ENCODE measurements at regions not wholly inside any gene's neighbourhood (a gene's known extent, or its start where the extent isn't known, plus 50 kb on each side); places are given as distances from the start of the nearest gene placed in this dataset.

DNA sequence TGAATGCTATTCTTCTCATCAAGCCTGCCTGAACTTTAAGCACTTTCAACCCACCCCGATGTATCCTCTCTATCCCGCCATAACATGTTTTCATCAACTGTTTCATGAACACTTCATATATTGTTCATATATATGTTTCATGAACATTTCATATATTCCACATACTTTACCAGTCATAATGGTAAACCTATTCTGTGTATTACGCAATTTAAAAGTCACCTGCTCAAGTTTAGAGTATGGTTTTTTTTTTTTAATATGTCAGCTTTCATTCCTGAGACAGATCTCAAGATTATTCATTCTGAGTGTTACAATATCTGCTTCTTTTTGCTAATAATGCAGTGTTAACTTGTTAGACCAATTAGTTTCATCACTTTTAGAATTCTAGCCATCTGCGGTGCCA lies 140.7 kb downstream of the SIPA1L2 start:
- DNase-seq (ENCODE audit: low spot score), result no peak
- ChIA-PET CTCF (no interaction called here), POLR2A (ENCODE audit: low non-redundant PET) (no interaction called here)
- BruUV-seq (replicated peaks), result no TSS peak
- Histone ChIP-seq H3K36me3 (ENCODE audit: insufficient read depth, low read length, poor library complexity, severe bottlenecking) (no peaks in the 10 kb centered on the region), H3K27me3 (replicated peaks; ENCODE audit: insufficient read depth, low read depth, low read length, poor library complexity) (no peaks in the 10 kb centered on the region), H3K9me3 (ENCODE audit: low read depth, low read length, poor library complexity, severe bottlenecking) (no peaks in the 10 kb centered on the region), H3K4me3 (ENCODE audit: low read depth, low read length, poor library complexity, severe bottlenecking) (no peak overlapping the region), H3K27ac (ENCODE audit: low read depth, low read length, poor library complexity, severe bottlenecking) (no peak overlapping the region), H3K4me1 (ENCODE audit: insufficient read depth, low read length, poor library complexity, severe bottlenecking) (no peaks in the 10 kb centered on the region)
- intact Hi-C loops (cut with micrococcal nuclease; ENCODE audit: unreplicated experiment), result no loop called here
- TF ChIP-seq EZH2 (IDR thresholded peaks at IDR 0.05; ENCODE audit: borderline replicate concordance, low read depth, low read length, poor library complexity, severe bottlenecking) (no peak), CTCF (conservative IDR thresholded peaks at IDR 0.05; ENCODE audit: low read depth, low read length) (no peak)

- no peak for TF ChIP-seq CTCF (conservative IDR thresholded peaks at IDR 0.05; ENCODE audit: low read depth, low read length)
- no peak for TF ChIP-seq EZH2 (IDR thresholded peaks at IDR 0.05; ENCODE audit: borderline replicate concordance, low read depth, low read length, poor library complexity, severe bottlenecking)
- Histone ChIP-seq H3K36me3 (ENCODE audit: insufficient read depth, low read length, poor library complexity, severe bottlenecking) (no peaks in the 10 kb centered on the region), H3K27ac (ENCODE audit: low read depth, low read length, poor library complexity, severe bottlenecking) (no peak overlapping the region), H3K4me1 (ENCODE audit: insufficient read depth, low read length, poor library complexity, severe bottlenecking) (no peaks in the 10 kb centered on the region), H3K4me3 (ENCODE audit: low read depth, low read length, poor library complexity, severe bottlenecking) (no peak overlapping the region), H3K9me3 (ENCODE audit: low read depth, low read length, poor library complexity, severe bottlenecking) (no peaks in the 10 kb centered on the region), H3K27me3 (replicated peaks; ENCODE audit: insufficient read depth, low read depth, low read length, poor library complexity) (no peaks in the 10 kb centered on the region)
- ChIA-PET CTCF (no interaction called here), POLR2A (ENCODE audit: low non-redundant PET) (no interaction called here)
- no TSS peak for BruUV-seq (replicated peaks)
- DNase-seq (ENCODE audit: low spot score), result no peak
- intact Hi-C loops (cut with micrococcal nuclease; ENCODE audit: unreplicated experiment), result no loop called here
Measured at GRCh38 chr1:232487236-232487635, 142.7 kb downstream of the SIPA1L2 start.

DNA sequence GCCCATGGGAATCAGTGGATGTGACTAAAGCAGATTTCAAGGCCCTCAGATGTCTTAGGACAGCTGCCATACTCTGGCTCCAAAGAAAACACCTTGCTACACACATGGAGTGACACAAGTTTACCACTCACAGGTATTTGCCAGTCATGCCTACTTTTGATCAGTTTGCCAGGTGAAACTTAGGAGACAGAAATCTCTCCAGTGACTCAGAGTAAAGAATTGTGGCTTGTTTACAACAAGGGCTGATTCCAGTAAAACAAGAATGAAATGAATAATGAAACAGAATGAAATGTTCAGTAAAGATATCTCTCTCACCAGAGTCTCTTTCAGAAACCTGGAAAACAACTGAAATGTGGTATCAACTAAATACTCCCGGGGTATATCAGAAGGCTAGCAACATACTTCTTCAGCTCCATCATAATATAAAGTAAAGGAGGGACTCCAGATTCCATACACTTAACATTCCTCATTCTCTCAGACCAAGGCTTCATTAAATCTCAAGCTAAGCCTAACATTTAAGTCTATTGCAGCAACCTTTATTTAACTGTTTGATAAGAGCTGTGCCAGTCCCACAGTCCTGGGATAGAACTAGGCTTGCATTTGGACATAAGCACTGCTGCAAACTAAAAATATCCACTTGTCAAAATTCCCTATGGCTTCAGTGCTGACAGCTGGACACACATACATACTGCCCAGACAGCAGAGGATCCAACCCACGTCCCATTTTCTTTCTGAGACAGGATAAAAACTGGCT lies 143.3 kb downstream of the SIPA1L2 start:
- DNase-seq (ENCODE audit: low spot score), result no peak
- Histone ChIP-seq H3K27me3 (replicated peaks; ENCODE audit: insufficient read depth, low read depth, low read length, poor library complexity) (no peaks in the 10 kb centered on the region), H3K4me3 (ENCODE audit: low read depth, low read length, poor library complexity, severe bottlenecking) (no peak overlapping the region), H3K27ac (ENCODE audit: low read depth, low read length, poor library complexity, severe bottlenecking) (no peak overlapping the region), H3K9me3 (ENCODE audit: low read depth, low read length, poor library complexity, severe bottlenecking) (no peaks in the 10 kb centered on the region), H3K36me3 (ENCODE audit: insufficient read depth, low read length, poor library complexity, severe bottlenecking) (no peaks in the 10 kb centered on the region), H3K4me1 (ENCODE audit: insufficient read depth, low read length, poor library complexity, severe bottlenecking) (no peaks in the 10 kb centered on the region)
- ChIA-PET POLR2A (ENCODE audit: low non-redundant PET) (no interaction called here), CTCF (no interaction called here)
- no peak for TF ChIP-seq EZH2 (IDR thresholded peaks at IDR 0.05; ENCODE audit: borderline replicate concordance, low read depth, low read length, poor library complexity, severe bottlenecking)
- TF ChIP-seq CTCF (conservative IDR thresholded peaks at IDR 0.05; ENCODE audit: low read depth, low read length), result no peak
- intact Hi-C loops (cut with micrococcal nuclease; ENCODE audit: unreplicated experiment), result no loop called here
- no TSS peak for BruUV-seq (replicated peaks)
